ENCODE measurements at regions not wholly inside any gene's neighbourhood (a gene's known extent, or its start where the extent isn't known, plus 50 kb on each side); places are given as distances from the start of the nearest gene placed in this dataset.

- Histone ChIP-seq H3K9ac (ENCODE audit: low read length) (no peak overlapping the region), H4K20me1 (ENCODE audit: control insufficient read depth, insufficient read depth, low read length, poor library complexity, severe bottlenecking) (no peaks in the 10 kb centered on the region), H3K27ac (ENCODE audit: low read length in 2 of 2) (no peak overlapping the region), H3K4me3 (ENCODE audit: control extremely low read depth in 1 of 5, extremely low read depth in 1 of 5, insufficient read depth in 1 of 5, low read depth in 2 of 5, low read length in 4 of 5) (no peak overlapping the region), H3K79me2 (ENCODE audit: control insufficient read depth, insufficient read depth, low read length) (no peaks in the 10 kb centered on the region), H3K4me1 (ENCODE audit: control insufficient read depth in 2 of 2, insufficient read depth in 2 of 2, low read length in 2 of 2) (no peaks in the 10 kb centered on the region), H3K36me3 (replicated peaks in 1 of 2; ENCODE audit: control extremely low read depth in 1 of 2, control insufficient read depth in 1 of 2, extremely low read depth in 1 of 2, insufficient read depth in 2 of 2, low read length in 1 of 2) (no peaks in the 10 kb centered on the region), H2AFZ (ENCODE audit: insufficient read depth, low read depth, low read length, poor library complexity, severe bottlenecking) (no peak overlapping the region), H3K27me3 (replicated peaks in 1 of 4; ENCODE audit: control extremely low read depth in 1 of 4, control insufficient read depth in 3 of 4, insufficient read depth in 4 of 4, low read length in 3 of 4) (no peaks in the 10 kb centered on the region), H3K9me3 (ENCODE audit: control extremely low read depth in 1 of 3, control insufficient read depth in 2 of 3, insufficient read depth in 1 of 3, low read length in 2 of 3) (no peaks in the 10 kb centered on the region), H3K4me2 (replicated peaks; ENCODE audit: low read depth, low read length, poor library complexity, severe bottlenecking) (no peak overlapping the region)
- no peak for DNase-seq
- Mint-ChIP-seq H3K4me3 (no peak overlapping the region), H3K9me3 (ENCODE audit: insufficient read depth) (no peaks in the 10 kb centered on the region), H3K4me1 (no peaks in the 10 kb centered on the region), H3K27me3 (no peaks in the 10 kb centered on the region), H3K27ac (no peak overlapping the region)
- no peak for ATAC-seq (ENCODE audit: low read depth)
- intact Hi-C loops (cut with micrococcal nuclease), result no loop called here
- CTCF ChIA-PET, result no interaction called here
- POLR2A ChIA-PET, result no interaction called here
- WGBS (ENCODE audit: insufficient coverage), result 85% methylated on average over 6 of the region's 6 CpGs
- TF ChIP-seq CTCF (IDR thresholded peaks at IDR 0.05) (no peak), EZH2 (IDR thresholded peaks at IDR 0.05; ENCODE audit: borderline replicate concordance, insufficient read depth, low read depth, low read length, poor library complexity, severe bottlenecking) (no peak)
These were observed 88.6 kb upstream of the MXRA5 start for GRCh38 chrX:3435057-3435456.

GRCh38 chrX:3428792-3429191 lies 82.3 kb upstream of the MXRA5 start:
- no peak overlapping the region for H3K27ac Mint-ChIP-seq
- Histone ChIP-seq H3K4me1 (ENCODE audit: control insufficient read depth in 2 of 2, insufficient read depth in 2 of 2, low read length in 2 of 2) (no peaks in the 10 kb centered on the region), H3K4me3 (ENCODE audit: control extremely low read depth in 1 of 5, extremely low read depth in 1 of 5, insufficient read depth in 1 of 5, low read depth in 2 of 5, low read length in 4 of 5) (no peak overlapping the region), H3K79me2 (ENCODE audit: control insufficient read depth, insufficient read depth, low read length) (no peaks in the 10 kb centered on the region), H3K36me3 (replicated peaks in 1 of 2; ENCODE audit: control extremely low read depth in 1 of 2, control insufficient read depth in 1 of 2, extremely low read depth in 1 of 2, insufficient read depth in 2 of 2, low read length in 1 of 2) (no peaks in the 10 kb centered on the region), H2AFZ (ENCODE audit: insufficient read depth, low read depth, low read length, poor library complexity, severe bottlenecking) (no peak overlapping the region), H3K9me3 (ENCODE audit: control extremely low read depth in 1 of 3, control insufficient read depth in 2 of 3, insufficient read depth in 1 of 3, low read length in 2 of 3) (no peaks in the 10 kb centered on the region), H3K9ac (ENCODE audit: low read length) (no peak overlapping the region), H3K4me2 (replicated peaks; ENCODE audit: low read depth, low read length, poor library complexity, severe bottlenecking) (no peak overlapping the region), H3K27me3 (replicated peaks in 1 of 4; ENCODE audit: control extremely low read depth in 1 of 4, control insufficient read depth in 3 of 4, insufficient read depth in 4 of 4, low read length in 3 of 4) (no peaks in the 10 kb centered on the region), H4K20me1 (ENCODE audit: control insufficient read depth, insufficient read depth, low read length, poor library complexity, severe bottlenecking) (no peaks in the 10 kb centered on the region), H3K27ac (ENCODE audit: low read length in 2 of 2) (no peak overlapping the region)
- intact Hi-C loops (cut with micrococcal nuclease), result no loop called here
- POLR2A ChIA-PET, result no interaction called here
- no CpG with 5 or more reads among the region's 2 CpGs for WGBS (ENCODE audit: insufficient coverage)
- no peak for DNase-seq
- TF ChIP-seq CTCF (IDR thresholded peaks at IDR 0.05) (no peak), EZH2 (IDR thresholded peaks at IDR 0.05; ENCODE audit: borderline replicate concordance, insufficient read depth, low read depth, low read length, poor library complexity, severe bottlenecking) (no peak)
- no peak for ATAC-seq (ENCODE audit: low read depth)
- no peaks in the 10 kb centered on the region for H3K27me3 Mint-ChIP-seq
- H3K4me1 Mint-ChIP-seq, result no peaks in the 10 kb centered on the region
- CTCF ChIA-PET, result no interaction called here
- H3K4me3 Mint-ChIP-seq, result no peak overlapping the region
- no peaks in the 10 kb centered on the region for H3K9me3 Mint-ChIP-seq (ENCODE audit: insufficient read depth)
